VCaP (cell line): ENCODE measurements at regions not wholly inside any gene's neighbourhood (a gene's known extent, or its start where the extent isn't known, plus 50 kb on each side); places are given as distances from the start of the nearest gene placed in this dataset.

ENCODE experiments used
- H3K27ac ChIP-seq: fragments of 450-650 bp; 2 replicates; pipeline ENCODE4 v1.5.1; 2017
- TF ChIP-seq, protein P1 (sequence below): fragments of 450-650 bp; conservative IDR thresholded peaks from 2 replicates; pipeline ENCODE4 v1.5.1; 2017; ENCODE audit warnings: mild to moderate bottlenecking, moderate library complexity

DNA sequence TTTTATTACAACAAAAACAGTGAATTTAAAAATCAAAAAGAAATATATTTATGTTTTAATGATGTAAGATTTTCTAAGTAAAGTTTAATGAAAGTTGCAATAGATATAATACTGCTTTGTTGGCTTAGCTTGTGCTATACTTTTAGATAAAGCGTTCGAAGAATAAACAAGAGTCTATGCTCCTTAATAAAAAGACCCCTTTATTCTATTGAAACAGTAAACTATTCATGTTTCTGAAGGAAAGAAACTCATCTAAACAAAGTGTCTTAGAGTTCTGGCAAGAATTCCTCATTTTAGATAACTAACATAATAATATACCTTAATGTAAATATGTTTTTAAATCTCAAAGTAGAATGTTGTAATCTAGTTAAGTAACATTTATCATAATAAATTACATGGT is 179.0 kb downstream of the RASSF9 start:
- H3K27ac ChIP-seq = no peak overlapping the region
- TF ChIP-seq, protein P1, sequence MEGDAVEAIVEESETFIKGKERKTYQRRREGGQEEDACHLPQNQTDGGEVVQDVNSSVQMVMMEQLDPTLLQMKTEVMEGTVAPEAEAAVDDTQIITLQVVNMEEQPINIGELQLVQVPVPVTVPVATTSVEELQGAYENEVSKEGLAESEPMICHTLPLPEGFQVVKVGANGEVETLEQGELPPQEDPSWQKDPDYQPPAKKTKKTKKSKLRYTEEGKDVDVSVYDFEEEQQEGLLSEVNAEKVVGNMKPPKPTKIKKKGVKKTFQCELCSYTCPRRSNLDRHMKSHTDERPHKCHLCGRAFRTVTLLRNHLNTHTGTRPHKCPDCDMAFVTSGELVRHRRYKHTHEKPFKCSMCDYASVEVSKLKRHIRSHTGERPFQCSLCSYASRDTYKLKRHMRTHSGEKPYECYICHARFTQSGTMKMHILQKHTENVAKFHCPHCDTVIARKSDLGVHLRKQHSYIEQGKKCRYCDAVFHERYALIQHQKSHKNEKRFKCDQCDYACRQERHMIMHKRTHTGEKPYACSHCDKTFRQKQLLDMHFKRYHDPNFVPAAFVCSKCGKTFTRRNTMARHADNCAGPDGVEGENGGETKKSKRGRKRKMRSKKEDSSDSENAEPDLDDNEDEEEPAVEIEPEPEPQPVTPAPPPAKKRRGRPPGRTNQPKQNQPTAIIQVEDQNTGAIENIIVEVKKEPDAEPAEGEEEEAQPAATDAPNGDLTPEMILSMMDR = no peak

DNA sequence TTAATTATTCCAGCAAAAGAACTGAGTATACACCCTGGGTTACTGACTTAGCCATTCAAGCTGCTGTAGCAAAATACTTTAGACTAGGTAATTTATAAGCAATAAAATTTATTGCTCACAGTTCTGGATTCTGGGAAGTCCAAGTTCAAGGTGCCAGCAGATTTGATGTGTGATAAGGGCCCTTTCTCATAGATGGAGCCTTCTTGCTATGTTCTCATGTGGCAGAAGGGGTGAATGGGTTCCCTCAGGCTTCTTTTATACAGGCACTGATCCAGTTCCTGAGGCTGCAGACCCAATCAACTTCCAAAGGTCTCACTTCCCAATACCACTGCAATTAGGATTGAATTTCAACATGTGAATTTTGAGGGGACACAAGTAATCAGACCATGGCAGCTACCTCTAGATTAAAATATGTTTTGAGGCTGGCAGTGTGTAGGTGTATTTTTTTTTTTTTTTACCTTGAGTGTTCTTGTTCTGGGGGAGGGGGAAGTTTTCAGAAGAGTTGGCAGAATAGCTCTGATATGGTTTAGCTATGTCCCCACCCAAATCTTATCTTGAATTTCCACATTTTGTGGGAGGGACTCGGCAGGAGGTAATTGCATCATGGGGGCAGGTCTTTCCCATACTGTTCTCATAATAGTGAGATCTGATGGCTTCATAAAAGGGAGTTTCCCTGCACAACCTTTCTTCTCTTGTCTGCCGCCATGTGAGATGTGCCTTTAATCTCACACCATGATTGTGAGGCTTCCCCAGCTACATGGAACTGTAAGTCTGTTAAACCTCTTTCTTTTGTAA is 178.2 kb downstream of the RASSF9 start:
- H3K27ac ChIP-seq = no peak overlapping the region
- TF ChIP-seq, protein P1 = no peak

- TF ChIP-seq, protein P1 = no peak
- H3K27ac ChIP-seq = no peak overlapping the region
These were observed 176.3 kb downstream of the RASSF9 start for GRCh38 chr12:85659754-85660530.

- TF ChIP-seq, protein P1 = no peak
- H3K27ac ChIP-seq = no peak overlapping the region
These were observed 174.6 kb downstream of the RASSF9 start for GRCh38 chr12:85661461-85662206.

GRCh38 chr12:85662207-85662602 is 174.0 kb downstream of the RASSF9 start:
- H3K27ac ChIP-seq = no peak overlapping the region

DNA sequence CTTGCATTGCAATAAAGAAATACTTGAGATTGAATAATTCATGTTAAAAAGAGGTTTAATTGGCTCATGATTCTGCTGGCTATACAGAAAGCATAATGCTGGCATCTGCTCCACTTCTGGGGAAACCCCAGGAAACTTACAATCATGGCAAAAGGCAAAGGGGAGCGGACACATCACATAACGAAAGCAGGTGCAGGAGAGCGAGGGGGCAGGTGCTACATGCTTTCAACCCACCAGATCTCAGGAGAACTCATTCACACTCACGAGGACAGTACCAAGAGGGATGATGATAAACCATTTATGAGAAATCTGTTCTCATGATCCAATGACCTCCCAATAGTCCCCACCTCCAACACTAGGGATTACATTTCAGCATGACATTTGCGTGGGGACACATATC is 172.6 kb downstream of the RASSF9 start:
- TF ChIP-seq, protein P1 = no peak
- H3K27ac ChIP-seq = no peak overlapping the region

More at GRCh38 chr12:85662207-85662602, 174.0 kb downstream of the RASSF9 start:
- TF ChIP-seq, protein P1 = no peak

- TF ChIP-seq, protein P1 = no peak
- no peak overlapping the region for H3K27ac ChIP-seq
These were observed 171.8 kb downstream of the RASSF9 start for GRCh38 chr12:85664429-85664828.
